ENCODE measurements at regions not wholly inside any gene's neighbourhood (a gene's known extent, or its start where the extent isn't known, plus 50 kb on each side); places are given as distances from the start of the nearest gene placed in this dataset.
"Not testable (repeated sequence)": the region's sequence is repeated elsewhere in the genome, so short reads cannot be mapped to it uniquely, and the experiment has no call there.

DNA sequence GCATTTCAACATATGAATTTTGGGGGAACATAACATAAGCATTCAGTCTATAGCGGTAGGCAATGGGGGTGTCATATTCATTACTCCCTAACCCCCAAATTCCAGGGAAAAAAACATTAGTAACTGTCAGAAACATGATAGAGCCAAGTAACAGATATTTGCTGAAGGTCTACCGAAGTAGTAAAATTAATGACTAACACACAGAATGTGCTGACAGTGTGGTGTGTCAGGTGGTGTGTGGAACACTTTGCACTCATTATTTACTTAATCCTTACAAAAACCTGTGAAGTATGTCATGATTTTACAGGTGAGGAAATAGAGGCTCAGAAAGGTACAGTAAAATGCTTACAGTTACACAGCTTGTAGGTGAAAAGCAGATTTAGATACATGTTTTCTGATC is 85.4 kb upstream of the RHOBTB1 start:
- DNase-seq (ENCODE audit: low spot score), result no peak
- H3K9me3 Mint-ChIP-seq, result no peaks in the 10 kb centered on the region
- no peaks in the 10 kb centered on the region for H3K4me1 Mint-ChIP-seq (ENCODE audit: low read depth)

DNA sequence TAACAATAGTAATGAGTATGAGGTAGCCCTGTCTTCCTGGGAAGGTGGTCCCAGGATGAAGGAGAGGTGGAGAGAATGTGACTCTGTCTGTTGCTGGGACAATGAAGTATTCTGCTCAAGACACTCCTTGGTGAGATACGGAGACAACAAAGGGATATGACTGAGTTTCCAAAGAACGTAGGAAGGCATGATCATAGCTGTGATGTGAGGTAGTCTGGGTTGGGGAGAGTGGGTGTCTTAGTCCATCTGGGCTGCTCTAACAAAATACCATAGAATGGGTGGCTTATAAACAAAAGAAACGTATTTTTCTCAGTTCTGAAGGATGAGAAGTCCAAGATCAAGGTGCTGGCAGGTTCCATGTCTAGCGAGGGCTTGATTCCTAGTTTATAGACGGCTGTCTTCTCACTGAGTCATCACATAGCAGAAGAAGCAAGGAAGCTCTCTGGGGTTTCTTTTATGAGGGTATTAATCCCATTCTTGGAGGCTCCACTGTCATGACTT is 84.9 kb upstream of the RHOBTB1 start:
- no peak overlapping the region for H3K4me3 Mint-ChIP-seq
- no peak for DNase-seq (ENCODE audit: low spot score)
- no peak overlapping the region for H3K27ac Mint-ChIP-seq
- no peaks in the 10 kb centered on the region for H3K9me3 Mint-ChIP-seq
- H3K36me3 Mint-ChIP-seq (ENCODE audit: low read depth), result no peaks in the 10 kb centered on the region
- H3K4me1 Mint-ChIP-seq (ENCODE audit: low read depth), result no peaks in the 10 kb centered on the region
- H3K27me3 Mint-ChIP-seq (ENCODE audit: low read depth), result no peaks in the 10 kb centered on the region

More for the DNA sequence above, 85.4 kb upstream of the RHOBTB1 start:
- H3K27me3 Mint-ChIP-seq (ENCODE audit: low read depth), result no peaks in the 10 kb centered on the region
- no peak overlapping the region for H3K4me3 Mint-ChIP-seq
- no peak overlapping the region for H3K27ac Mint-ChIP-seq
- H3K36me3 Mint-ChIP-seq (ENCODE audit: low read depth), result no peaks in the 10 kb centered on the region

DNA sequence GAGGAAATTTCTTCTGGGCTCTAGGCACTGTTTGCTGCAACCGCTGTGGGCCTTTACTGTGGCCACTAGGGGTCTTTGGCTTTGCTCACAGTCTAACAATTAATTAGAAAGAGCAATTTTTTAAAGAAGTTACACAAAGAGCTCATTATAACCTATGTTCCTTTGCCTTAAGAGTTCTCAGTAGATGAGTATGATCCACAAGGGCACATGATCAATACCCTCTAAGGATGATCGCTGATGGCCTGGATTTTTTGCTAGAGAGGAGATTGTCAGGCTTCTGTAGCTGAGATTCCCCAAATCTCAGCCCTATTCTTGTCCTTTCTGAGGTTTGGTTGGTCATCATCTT is 80.8 kb upstream of the RHOBTB1 start:
- no peak overlapping the region for H3K4me3 Mint-ChIP-seq
- DNase-seq (ENCODE audit: low spot score), result no peak
- no peaks in the 10 kb centered on the region for H3K4me1 Mint-ChIP-seq (ENCODE audit: low read depth)
- no peak overlapping the region for H3K27ac Mint-ChIP-seq
- H3K36me3 Mint-ChIP-seq (ENCODE audit: low read depth), result no peaks in the 10 kb centered on the region
- H3K27me3 Mint-ChIP-seq (ENCODE audit: low read depth), result peaks cover 5% of the 10 kb centered on the region
- no peaks in the 10 kb centered on the region for H3K9me3 Mint-ChIP-seq

DNA sequence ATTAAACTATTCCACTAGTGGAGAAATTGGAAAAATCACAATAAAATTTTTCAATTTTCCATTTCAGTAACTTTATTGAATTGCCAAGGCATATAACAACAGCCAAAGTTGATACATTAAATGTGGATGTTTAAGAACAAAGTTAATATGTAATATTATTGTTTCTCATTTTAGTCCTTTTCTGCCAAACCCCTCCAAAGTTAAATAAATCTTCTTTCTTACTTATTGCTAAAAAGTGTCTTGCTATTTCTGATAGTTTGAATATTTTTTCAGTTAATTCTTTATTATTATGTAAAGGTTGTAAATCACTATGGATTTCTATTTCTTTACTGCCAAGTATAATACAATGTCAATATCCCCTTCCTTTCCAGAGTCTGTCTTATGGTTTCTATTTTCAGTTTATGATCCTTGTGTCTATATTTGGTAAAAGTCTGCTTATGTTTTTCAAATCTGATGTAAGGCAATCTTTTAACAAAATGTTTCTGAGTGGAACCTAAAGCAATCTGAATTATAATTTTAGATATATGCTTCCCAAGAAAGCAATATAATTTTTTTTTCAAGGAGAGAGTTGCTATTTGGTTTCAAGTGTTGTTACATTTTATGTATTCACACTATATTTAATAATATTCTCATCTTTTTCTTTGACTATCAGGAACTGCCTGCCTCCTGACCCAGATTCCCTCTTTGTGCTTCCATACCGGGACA is 80.3 kb upstream of the RHOBTB1 start:
- Mint-ChIP-seq H3K9me3 (no peaks in the 10 kb centered on the region), H3K27ac (no peak overlapping the region), H3K36me3 (ENCODE audit: low read depth) (no peaks in the 10 kb centered on the region), H3K27me3 (ENCODE audit: low read depth) (peaks cover 5% of the 10 kb centered on the region), H3K4me3 (no peak overlapping the region), H3K4me1 (ENCODE audit: low read depth) (no peaks in the 10 kb centered on the region)
- DNase-seq (ENCODE audit: low spot score), result no peak

GRCh38 chr10:61023053-61023452 is 79.1 kb upstream of the RHOBTB1 start:
- Mint-ChIP-seq H3K4me1 (ENCODE audit: low read depth) (no peaks in the 10 kb centered on the region), H3K9me3 (no peaks in the 10 kb centered on the region), H3K4me3 (no peak overlapping the region), H3K36me3 (ENCODE audit: low read depth) (no peaks in the 10 kb centered on the region), H3K27ac (no peak overlapping the region), H3K27me3 (ENCODE audit: low read depth) (peaks cover 8% of the 10 kb centered on the region)
- DNase-seq (ENCODE audit: low spot score), result no peak

GRCh38 chr10:61021926-61022325 is 77.9 kb upstream of the RHOBTB1 start:
- Mint-ChIP-seq H3K9me3 (no peaks in the 10 kb centered on the region), H3K36me3 (ENCODE audit: low read depth) (no peaks in the 10 kb centered on the region), H3K27me3 (ENCODE audit: low read depth) (peaks cover 11% of the 10 kb centered on the region), H3K27ac (no peak overlapping the region), H3K4me1 (ENCODE audit: low read depth) (no peaks in the 10 kb centered on the region), H3K4me3 (no peak overlapping the region)
- DNase-seq (ENCODE audit: low spot score), result no peak

DNA sequence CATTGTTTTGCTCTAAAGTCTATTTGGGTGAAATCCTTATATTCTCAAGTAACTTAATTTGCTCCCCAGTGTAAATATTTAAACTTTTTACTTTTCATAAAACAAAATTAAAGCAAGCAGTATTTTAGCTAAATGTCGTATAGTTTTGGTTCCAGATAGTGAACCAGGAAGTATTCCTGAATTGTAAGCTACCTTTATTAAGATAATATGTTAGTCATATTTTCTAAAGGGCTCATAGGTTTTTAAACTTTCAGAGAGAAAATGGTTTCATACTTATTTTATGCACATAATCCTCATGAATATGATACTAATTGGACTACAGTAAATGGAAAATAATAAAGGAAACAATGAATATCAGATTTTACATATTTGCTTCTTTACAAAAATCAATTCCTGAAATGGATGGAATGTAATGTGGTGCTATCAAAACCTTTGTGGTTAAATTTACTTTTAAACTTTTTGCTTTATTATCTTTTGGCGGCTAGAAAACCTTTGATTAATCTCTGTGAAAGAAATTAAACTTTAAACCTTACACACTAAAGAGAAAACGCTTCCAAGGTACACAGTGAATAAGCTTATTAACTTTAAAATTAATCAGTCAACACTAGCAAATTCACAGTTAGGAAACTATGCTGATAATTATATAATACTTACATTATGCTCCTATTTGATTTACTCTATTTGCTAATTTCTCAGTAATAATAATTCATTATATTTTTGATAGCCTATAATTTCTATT is 76.6 kb upstream of the RHOBTB1 start:
- Mint-ChIP-seq H3K4me1 (ENCODE audit: low read depth) (no peaks in the 10 kb centered on the region), H3K9me3 (no peaks in the 10 kb centered on the region), H3K36me3 (ENCODE audit: low read depth) (no peaks in the 10 kb centered on the region), H3K27ac (no peak overlapping the region), H3K27me3 (ENCODE audit: low read depth) (peaks cover 11% of the 10 kb centered on the region), H3K4me3 (no peak overlapping the region)
- DNase-seq (ENCODE audit: low spot score), result no peak

- no peak for DNase-seq (ENCODE audit: low spot score)
- no peak overlapping the region for H3K27ac Mint-ChIP-seq
- no peak overlapping the region for H3K4me3 Mint-ChIP-seq
- no peaks in the 10 kb centered on the region for H3K9me3 Mint-ChIP-seq
- H3K36me3 Mint-ChIP-seq (ENCODE audit: low read depth), result no peaks in the 10 kb centered on the region
- peaks cover 12% of the 10 kb centered on the region for H3K27me3 Mint-ChIP-seq (ENCODE audit: low read depth)
- no peaks in the 10 kb centered on the region for H3K4me1 Mint-ChIP-seq (ENCODE audit: low read depth)
These were observed 74.2 kb upstream of the RHOBTB1 start for GRCh38 chr10:61018146-61018545.

- no peak for DNase-seq (ENCODE audit: low spot score)
- Mint-ChIP-seq H3K4me1 (ENCODE audit: low read depth) (no peaks in the 10 kb centered on the region), H3K27me3 (ENCODE audit: low read depth) (peaks cover 9% of the 10 kb centered on the region), H3K4me3 (no peak overlapping the region), H3K36me3 (ENCODE audit: low read depth) (no peaks in the 10 kb centered on the region), H3K9me3 (no peaks in the 10 kb centered on the region), H3K27ac (no peak overlapping the region)
These were observed 72.6 kb upstream of the RHOBTB1 start for GRCh38 chr10:61016630-61017029.

GRCh38 chr10:61016007-61016406 is 72.0 kb upstream of the RHOBTB1 start:
- Mint-ChIP-seq H3K36me3 (ENCODE audit: low read depth) (no peaks in the 10 kb centered on the region), H3K27ac (no peak overlapping the region), H3K4me3 (no peak overlapping the region), H3K9me3 (no peaks in the 10 kb centered on the region), H3K27me3 (ENCODE audit: low read depth) (peaks cover 9% of the 10 kb centered on the region), H3K4me1 (ENCODE audit: low read depth) (no peaks in the 10 kb centered on the region)
- DNase-seq (ENCODE audit: low spot score), result no peak

GRCh38 chr10:61010863-61011262 is 66.9 kb upstream of the RHOBTB1 start:
- DNase-seq (ENCODE audit: low spot score), result no peak
- Mint-ChIP-seq H3K27me3 (ENCODE audit: low read depth) (peaks cover 6% of the 10 kb centered on the region), H3K36me3 (ENCODE audit: low read depth) (no peaks in the 10 kb centered on the region), H3K27ac (no peak overlapping the region), H3K4me3 (no peak overlapping the region), H3K4me1 (ENCODE audit: low read depth) (no peaks in the 10 kb centered on the region), H3K9me3 (no peaks in the 10 kb centered on the region)

DNA sequence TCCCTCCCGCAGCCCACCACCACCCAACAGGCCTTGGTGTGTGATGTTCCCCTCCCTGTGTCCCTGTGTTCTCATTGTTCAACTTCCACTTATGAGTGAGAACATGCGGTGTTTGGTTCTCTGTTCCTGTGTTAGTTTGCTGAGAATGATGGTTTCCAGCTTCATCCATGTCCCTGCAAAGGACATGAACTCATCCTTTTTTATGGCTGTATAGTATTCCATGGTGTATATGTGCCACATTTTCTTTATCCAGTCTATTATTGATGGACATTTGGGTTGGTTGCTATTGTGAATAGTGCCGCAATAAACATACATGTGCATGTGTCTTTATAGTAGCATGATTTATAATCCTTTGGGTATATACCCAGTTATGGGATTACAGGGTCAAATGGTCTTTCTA is 59.1 kb upstream of the RHOBTB1 start:
- not testable (repeated sequence) for H3K4me3 Mint-ChIP-seq; H3K27ac Mint-ChIP-seq; H3K4me1 Mint-ChIP-seq (ENCODE audit: low read depth); H3K9me3 Mint-ChIP-seq; H3K36me3 Mint-ChIP-seq (ENCODE audit: low read depth); DNase-seq (ENCODE audit: low spot score)
- H3K27me3 Mint-ChIP-seq (ENCODE audit: low read depth), result peaks cover 50% of the 10 kb centered on the region

DNA sequence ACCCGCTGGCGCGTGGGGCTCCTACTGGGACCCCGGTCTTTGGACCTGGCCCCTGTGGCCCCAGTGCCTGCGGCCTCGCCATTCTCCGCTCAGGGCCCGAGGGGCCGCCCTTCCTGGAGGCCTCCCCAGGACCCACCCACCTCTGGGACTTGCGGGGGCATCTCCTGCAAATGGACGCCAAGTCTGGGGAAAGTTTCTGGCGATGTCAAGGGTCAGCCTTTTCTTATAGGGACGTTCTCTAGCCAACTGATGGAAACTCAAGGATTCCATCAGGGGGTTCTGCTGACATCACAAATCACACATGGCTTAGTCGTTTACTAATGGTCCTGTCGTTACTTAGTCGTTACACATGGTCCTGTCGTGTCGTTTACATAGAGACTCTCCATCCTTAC is 57.7 kb upstream of the RHOBTB1 start:
- Mint-ChIP-seq H3K27me3 (ENCODE audit: low read depth) (peaks cover 52% of the 10 kb centered on the region), H3K36me3 (ENCODE audit: low read depth) (no peaks in the 10 kb centered on the region), H3K4me1 (ENCODE audit: low read depth) (no peaks in the 10 kb centered on the region), H3K27ac (no peak overlapping the region), H3K4me3 (peak overlapping the region; percentile 2), H3K9me3 (no peaks in the 10 kb centered on the region)
- DNase-seq (ENCODE audit: low spot score), result no peak

GRCh38 chr10:61000769-61001730 is 57.1 kb upstream of the RHOBTB1 start:
- Mint-ChIP-seq H3K27ac (no peak overlapping the region), H3K9me3 (no peaks in the 10 kb centered on the region), H3K4me1 (ENCODE audit: low read depth) (no peaks in the 10 kb centered on the region), H3K4me3 (peak overlapping the region; percentile 24), H3K27me3 (ENCODE audit: low read depth) (peaks cover 55% of the 10 kb centered on the region), H3K36me3 (ENCODE audit: low read depth) (no peaks in the 10 kb centered on the region)
- no peak for DNase-seq (ENCODE audit: low spot score)

Measured in T-helper 2 cell treated with Interferon-gamma antibody and Interleukin-4, amounts not matched to agents 5 μg/mL and 100 μg/mL, for 36 hours (primary cell).